H1 (cell line): ENCODE measurements at regions not wholly inside any gene's neighbourhood (a gene's known extent, or its start where the extent isn't known, plus 50 kb on each side); places are given as distances from the start of the nearest gene placed in this dataset.

Experiments used
- CTCF ChIA-PET: fragments of 300-600 bp; sonication (Branson Sonifier 250); formaldehyde crosslinking; loops from one replicate; lab custom pipeline; 2021; ENCODE audit not compliant: partially characterized antibody; lab: Charles Lee
- POLR2A ChIA-PET: fragments of 300-600 bp; sonication (Branson Sonifier 250); formaldehyde crosslinking; loops from one replicate; lab custom pipeline; 2021; ENCODE audit warnings: inconsistent platforms; ENCODE audit not compliant: partially characterized antibody; lab: Charles Lee
- DNase-seq, 2 experiments: peaks; one replicate each; pipeline versions ENCODE4 v3.0.0 to v3.0.0-alpha.2; 2010 to 2022; ENCODE audit warnings: low spot score in 2 of 2, low read depth in 1 of 2, mixed read lengths in 1 of 2
- FAIRE-seq: peaks from 2 replicates; lab custom pipeline; 2011; peaks lifted over from hg19 to GRCh38; lab: Jason Lieb, UNC
- H2AFZ ChIP-seq: 2 replicates; pipeline ENCODE4 v1.8.1; 2012; ENCODE audit warnings: low read length, inconsistent platforms
- H2AK5ac ChIP-seq: 2 replicates; pipeline ENCODE4 v1.6.1; 2013; ENCODE audit warnings: low read depth, low read length
- H2BK120ac ChIP-seq: replicated peaks from 2 replicates; pipeline ENCODE3; 2013; ENCODE audit warnings: low read depth, low read length, inconsistent platforms
- H2BK12ac ChIP-seq: 2 replicates; pipeline ENCODE4 v1.6.1; 2013; ENCODE audit warnings: low read depth, low read length
- H2BK15ac ChIP-seq: 2 replicates; pipeline ENCODE4 v1.6.1; 2013; ENCODE audit warnings: low read length
- H2BK20ac ChIP-seq: 2 replicates; pipeline ENCODE4 v1.6.1; 2013; ENCODE audit warnings: low read length
- H2BK5ac ChIP-seq: 2 replicates; pipeline ENCODE4 v1.6.1; 2013; ENCODE audit warnings: low read depth, low read length
- H3K14ac ChIP-seq: 2 replicates; pipeline ENCODE4 v1.6.1; 2013; ENCODE audit warnings: inconsistent platforms; ENCODE audit not compliant: insufficient read length
- H3K18ac ChIP-seq: 2 replicates; pipeline ENCODE4 v1.6.1; 2013; ENCODE audit warnings: low read length; ENCODE audit errors: extremely low read depth
- H3K23ac ChIP-seq: 2 replicates; pipeline ENCODE4 v1.6.1; 2013; ENCODE audit warnings: inconsistent platforms; ENCODE audit not compliant: insufficient read length
- H3K23me2 ChIP-seq: 2 replicates; pipeline ENCODE4 v1.6.1; 2013; ENCODE audit warnings: low read depth, low read length
- H3K27ac ChIP-seq: 2 replicates; pipeline ENCODE4 v1.6.1; 2011; ENCODE audit warnings: low read depth, low read length, inconsistent platforms
- H3K27me3 ChIP-seq, 4 experiments: replicated peaks in 1 of 4; 1 replicate in 1 of 4; 2 replicates in 3 of 4; pipeline versions ENCODE4 v1.6.1 to v1.8.1; 2011 to 2013; ENCODE audit warnings: low read length in 3 of 4, mild to moderate bottlenecking in 3 of 4, inconsistent platforms in 2 of 4, mixed read lengths in 2 of 4, moderate library complexity in 1 of 4; ENCODE audit not compliant: control insufficient read depth in 3 of 4, insufficient read depth in 3 of 4; ENCODE audit errors: extremely low read depth in 1 of 4
- H3K36me3 ChIP-seq, 4 experiments: 2 replicates each; pipeline versions ENCODE4 v1.6.1 to v1.8.1; 2011 to 2013; ENCODE audit warnings: mild to moderate bottlenecking in 4 of 4, low read length in 3 of 4, moderate library complexity in 2 of 4, control low read depth in 1 of 4, inconsistent platforms in 1 of 4; ENCODE audit not compliant: insufficient read depth in 4 of 4, control insufficient read depth in 2 of 4
- H3K4ac ChIP-seq: replicated peaks from 2 replicates; pipeline ENCODE3; 2013; ENCODE audit warnings: low read length, low read depth, mixed read lengths, inconsistent platforms; ENCODE audit not compliant: insufficient read length
- H3K4me1 ChIP-seq, 4 experiments: replicated peaks in 1 of 4; 1 replicate in 1 of 4; 2 replicates in 3 of 4; pipeline versions ENCODE4 v1.6.1 to v1.8.1; 2011 to 2013; ENCODE audit warnings: low read length in 3 of 4, inconsistent platforms in 2 of 4, mixed read lengths in 1 of 4; ENCODE audit not compliant: insufficient read depth in 4 of 4, control insufficient read depth in 3 of 4
- H3K4me2 ChIP-seq, 2 experiments: 2 replicates each; pipeline versions ENCODE4 v1.6.1 to v1.8.1; 2011 to 2013; ENCODE audit warnings: low read depth in 2 of 2, low read length in 2 of 2, control low read depth in 1 of 2, inconsistent platforms in 1 of 2, mild to moderate bottlenecking in 1 of 2; ENCODE audit not compliant: insufficient read depth in 1 of 2
- H3K4me3 ChIP-seq, 4 experiments: fragments of 200-600, 300-600 bp in 1 of 4; sonication (generic), shearing (Covaris generic), sonication (Bioruptor Twin) in 1 of 4; 2 replicates each; pipeline versions ENCODE4 v1.5.1 to v1.8.1; 2011 to 2016; ENCODE audit warnings: low read length in 4 of 4, low read depth in 3 of 4, control low read depth in 2 of 4, inconsistent platforms in 2 of 4, mild to moderate bottlenecking in 2 of 4, mixed read lengths in 1 of 4, moderate library complexity in 1 of 4; ENCODE audit not compliant: insufficient read depth in 2 of 4; ENCODE audit errors: extremely low read depth in 1 of 4
- H3K56ac ChIP-seq: replicated peaks from 2 replicates; pipeline ENCODE3; 2013; ENCODE audit warnings: low read depth, mild to moderate bottlenecking, mixed read lengths, low read length, inconsistent platforms; ENCODE audit not compliant: insufficient read length
- H3K79me1 ChIP-seq: 2 replicates; pipeline ENCODE4 v1.6.1; 2013; ENCODE audit warnings: low read depth, low read length, control low read depth
- H3K79me2 ChIP-seq, 2 experiments: 2 replicates each; pipeline versions ENCODE4 v1.6.1 to v1.8.1; 2012 to 2013; ENCODE audit warnings: low read length in 2 of 2, mild to moderate bottlenecking in 2 of 2, inconsistent platforms in 1 of 2; ENCODE audit not compliant: insufficient read depth in 2 of 2, control insufficient read depth in 1 of 2
- H3K9ac ChIP-seq, 4 experiments: replicated peaks in 1 of 4; 1 replicate in 1 of 4; 2 replicates in 3 of 4; pipeline versions ENCODE4 v1.6.1 to v1.8.1; 2011 to 2013; ENCODE audit warnings: low read depth in 3 of 4, low read length in 3 of 4, control low read depth in 2 of 4, mild to moderate bottlenecking in 2 of 4, moderate library complexity in 2 of 4, inconsistent platforms in 1 of 4; ENCODE audit errors: extremely low read depth in 1 of 4
- H3K9me3 ChIP-seq, 2 experiments: 2 replicates each; pipeline versions ENCODE4 v1.6.1 to v1.8.1; 2012 to 2013; ENCODE audit warnings: mild to moderate bottlenecking in 2 of 2, moderate library complexity in 2 of 2, control low read depth in 1 of 2, inconsistent platforms in 1 of 2, low read depth in 1 of 2, low read length in 1 of 2, mixed read lengths in 1 of 2; ENCODE audit not compliant: insufficient read depth in 2 of 2
- H4K20me1 ChIP-seq, 2 experiments: replicated peaks in 1 of 2; 2 replicates each; pipeline versions ENCODE3 to v1.8.1; 2011 to 2013; ENCODE audit warnings: inconsistent platforms in 2 of 2, low read length in 2 of 2, mild to moderate bottlenecking in 1 of 2; ENCODE audit not compliant: insufficient read depth in 2 of 2, control insufficient read depth in 1 of 2
- H4K5ac ChIP-seq: 2 replicates; pipeline ENCODE4 v1.6.1; 2013; ENCODE audit warnings: low read length, low read depth, mixed read lengths, inconsistent platforms; ENCODE audit not compliant: insufficient read length
- H4K8ac ChIP-seq: 2 replicates; pipeline ENCODE4 v1.8.0; 2013; ENCODE audit warnings: mild to moderate bottlenecking, moderate library complexity, low read length, inconsistent platforms; ENCODE audit not compliant: insufficient read depth; ENCODE audit errors: extremely low read depth
- H4K91ac ChIP-seq: replicated peaks from 2 replicates; pipeline ENCODE3; 2013; ENCODE audit warnings: low read length, mixed read lengths, inconsistent platforms; ENCODE audit not compliant: insufficient read length
- ATF2 ChIP-seq: IDR thresholded peaks from 2 replicates; pipeline ENCODE4 v1.6.1; 2012; ENCODE audit warnings: low read length, inconsistent platforms
- CBX8 ChIP-seq: fragments of 300-800, 300-1000 bp; sonication (generic); IDR thresholded peaks from 2 replicates; pipeline ENCODE4 v1.7.1; 2016; ENCODE audit warnings: low read depth, low read length, borderline replicate concordance
- CTBP2 ChIP-seq: IDR thresholded peaks from 2 replicates; pipeline ENCODE4 v1.7.0; 2011; ENCODE audit warnings: borderline replicate concordance, mild to moderate bottlenecking, moderate library complexity, mixed read lengths, low read length; ENCODE audit not compliant: insufficient read depth, insufficient read length
- EP300 ChIP-seq, 2 experiments: IDR thresholded peaks; 1 replicate in 1 of 2; 2 replicates in 1 of 2; pipeline ENCODE4 v1.6.1; 2011 to 2012; ENCODE audit warnings: low read depth in 2 of 2, low read length in 2 of 2, mild to moderate bottlenecking in 2 of 2, borderline replicate concordance in 1 of 2, inconsistent platforms in 1 of 2, moderate library complexity in 1 of 2
- JUND ChIP-seq: IDR thresholded peaks from 2 replicates; pipeline ENCODE4 v1.6.1; 2011; ENCODE audit warnings: mild to moderate bottlenecking, improper control_type of control experiment, low read length
- POLR2AphosphoS5 ChIP-seq: IDR thresholded peaks from 2 replicates; pipeline ENCODE4 v1.6.1; 2011; ENCODE audit warnings: low read depth, low read length
- POU5F1 ChIP-seq: IDR thresholded peaks from 2 replicates; pipeline ENCODE4 v1.6.1; 2011; ENCODE audit warnings: low read depth, mild to moderate bottlenecking, low read length, moderate library complexity
- RNF2 ChIP-seq: fragments of 200-900, 300-1000 bp; sonication (generic); IDR thresholded peaks from 2 replicates; pipeline ENCODE4 v1.7.1; 2016; ENCODE audit warnings: borderline replicate concordance, low read depth, mild to moderate bottlenecking, antibody characterized with exemption, low read length; ENCODE audit not compliant: poor library complexity, severe bottlenecking; ENCODE audit errors: missing control alignments
- SAP30 ChIP-seq: fragments of 300-600 bp; sonication (generic); IDR thresholded peaks from 2 replicates; pipeline ENCODE4 v1.7.1; 2012; ENCODE audit warnings: low read length, moderate library complexity, mild to moderate bottlenecking, inconsistent platforms; ENCODE audit not compliant: insufficient read depth, insufficient replicate concordance
- SIRT6 ChIP-seq: IDR thresholded peaks from one replicate; pipeline ENCODE4 v1.7.1; 2012; ENCODE audit warnings: low read length, inconsistent platforms
- SP2 ChIP-seq: IDR thresholded peaks from 2 replicates; pipeline ENCODE4 v1.6.1; 2012; ENCODE audit warnings: mild to moderate bottlenecking, low read length, inconsistent platforms
- YY1 ChIP-seq: IDR thresholded peaks from 2 replicates; pipeline ENCODE4 v1.6.1; 2011; ENCODE audit warnings: low read depth, mild to moderate bottlenecking, low read length
- TF ChIP-seq, protein P1 (sequence below): IDR thresholded peaks from 2 replicates; pipeline ENCODE4 v1.6.1; 2012; ENCODE audit warnings: inconsistent platforms

DNA sequence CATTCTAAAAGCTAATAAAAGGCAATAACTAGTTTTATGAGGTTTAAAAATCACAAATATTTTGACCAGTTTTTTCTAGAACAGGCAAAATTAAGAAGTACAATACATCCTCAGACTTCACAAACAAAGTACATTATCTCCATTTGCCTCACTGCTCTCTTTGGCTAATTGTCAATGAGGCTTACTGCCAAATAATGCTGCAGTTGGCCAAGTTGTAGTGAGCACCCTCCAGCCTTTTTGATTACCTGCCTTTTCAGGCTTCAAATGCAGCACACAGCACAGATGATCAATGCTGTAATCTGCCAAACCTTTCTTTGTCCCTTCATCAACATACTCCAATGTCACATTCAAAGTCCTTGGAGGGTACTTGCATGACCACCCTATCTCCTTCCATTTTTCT lies 605.2 kb downstream of the KLHL13 start:
- Histone ChIP-seq H3K27ac (no peak overlapping the region), H4K91ac (no peak overlapping the region), H3K18ac (no peak overlapping the region), H3K79me2 (no peaks in the 10 kb centered on the region), H3K9ac (no peak overlapping the region), H2AFZ (no peak overlapping the region), H2BK12ac (no peak overlapping the region), H3K27me3 (no peaks in the 10 kb centered on the region), H2BK15ac (no peak overlapping the region), H3K79me1 (no peaks in the 10 kb centered on the region), H3K23ac (no peak overlapping the region), H2BK20ac (no peak overlapping the region), H3K36me3 (no peaks in the 10 kb centered on the region), H2BK5ac (no peak overlapping the region), H4K20me1 (no peaks in the 10 kb centered on the region), H2AK5ac (no peak overlapping the region), H3K23me2 (no peaks in the 10 kb centered on the region), H4K5ac (no peak overlapping the region), H2BK120ac (no peak overlapping the region), H4K8ac (no peak overlapping the region), H3K4me3 (no peak overlapping the region), H3K56ac (no peak overlapping the region), H3K4me2 (no peak overlapping the region), H3K4ac (no peak overlapping the region), H3K14ac (no peak overlapping the region), H3K9me3 (no peaks in the 10 kb centered on the region), H3K4me1 (no peaks in the 10 kb centered on the region)
- FAIRE-seq = no peak
- no peak for DNase-seq
- CTCF ChIA-PET = interaction anchor here (0.7 to 1.4 kb wide), 3 partner anchors 9 to 390 kb away, joined by 4 to 5 read pairs (median 5); no protein-coding TSS in a partner anchor
- POLR2A ChIA-PET = no interaction called here
- no peak for TF ChIP-seq SIRT6
- TF ChIP-seq POU5F1 = no peak
- TF ChIP-seq SAP30 = no peak
- TF ChIP-seq CTBP2 = no peak
- TF ChIP-seq SP2 = no peak
- no peak for TF ChIP-seq POLR2AphosphoS5
- no peak for TF ChIP-seq JUND
- no peak for TF ChIP-seq YY1
- TF ChIP-seq ATF2 = no peak
- TF ChIP-seq EP300 (IDR thresholded peaks at IDR 0.05; ENCODE audit: borderline replicate concordance in 1 of 2, low read depth in 2 of 2, low read length in 2 of 2) = no peak
- no peak for TF ChIP-seq RNF2
- TF ChIP-seq CBX8 = no peak
- TF ChIP-seq, protein P1, sequence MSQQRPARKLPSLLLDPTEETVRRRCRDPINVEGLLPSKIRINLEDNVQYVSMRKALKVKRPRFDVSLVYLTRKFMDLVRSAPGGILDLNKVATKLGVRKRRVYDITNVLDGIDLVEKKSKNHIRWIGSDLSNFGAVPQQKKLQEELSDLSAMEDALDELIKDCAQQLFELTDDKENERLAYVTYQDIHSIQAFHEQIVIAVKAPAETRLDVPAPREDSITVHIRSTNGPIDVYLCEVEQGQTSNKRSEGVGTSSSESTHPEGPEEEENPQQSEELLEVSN = no peak
